A673 (cell line): ENCODE measurements at regions not wholly inside any gene's neighbourhood (a gene's known extent, or its start where the extent isn't known, plus 50 kb on each side); places are given as distances from the start of the nearest gene placed in this dataset.

Experiments
- EZH2 ChIP-seq: fragments of 200-600 bp; sonication (generic); IDR thresholded peaks from 2 replicates; pipeline ENCODE4 v1.6.1; 2017; ENCODE audit warnings: borderline replicate concordance, low read depth, mild to moderate bottlenecking, mixed read lengths, antibody characterized with exemption, low read length; ENCODE audit not compliant: poor library complexity, severe bottlenecking
- TF ChIP-seq, protein P1 (sequence below): fragments of 300-800, 200-600 bp; sonication (generic); conservative IDR thresholded peaks from 2 replicates; pipeline ENCODE4 v1.5.1; 2017; ENCODE audit warnings: low read depth, mild to moderate bottlenecking, antibody characterized with exemption, low read length, moderate library complexity, mixed read lengths

DNA sequence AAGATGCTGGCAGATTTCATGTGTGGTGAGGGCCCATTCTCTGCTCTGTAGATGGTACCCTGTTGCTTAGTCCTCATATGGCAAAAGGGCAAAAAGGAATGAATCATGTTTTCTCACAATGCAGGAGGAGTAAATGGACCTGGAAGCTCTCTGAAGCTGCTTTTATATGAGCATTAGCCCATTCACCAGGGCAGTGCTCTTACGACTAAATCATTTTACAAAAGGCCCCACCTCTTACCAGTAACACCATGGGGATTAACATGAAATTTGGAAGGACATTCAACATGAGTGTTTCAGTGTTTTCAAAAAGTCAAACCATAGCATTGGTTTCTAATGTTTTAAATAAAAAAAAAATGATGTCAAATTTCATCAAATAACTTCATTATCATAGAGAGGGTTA lies 495.7 kb upstream of the CBLB start:
- TF ChIP-seq, protein P1, sequence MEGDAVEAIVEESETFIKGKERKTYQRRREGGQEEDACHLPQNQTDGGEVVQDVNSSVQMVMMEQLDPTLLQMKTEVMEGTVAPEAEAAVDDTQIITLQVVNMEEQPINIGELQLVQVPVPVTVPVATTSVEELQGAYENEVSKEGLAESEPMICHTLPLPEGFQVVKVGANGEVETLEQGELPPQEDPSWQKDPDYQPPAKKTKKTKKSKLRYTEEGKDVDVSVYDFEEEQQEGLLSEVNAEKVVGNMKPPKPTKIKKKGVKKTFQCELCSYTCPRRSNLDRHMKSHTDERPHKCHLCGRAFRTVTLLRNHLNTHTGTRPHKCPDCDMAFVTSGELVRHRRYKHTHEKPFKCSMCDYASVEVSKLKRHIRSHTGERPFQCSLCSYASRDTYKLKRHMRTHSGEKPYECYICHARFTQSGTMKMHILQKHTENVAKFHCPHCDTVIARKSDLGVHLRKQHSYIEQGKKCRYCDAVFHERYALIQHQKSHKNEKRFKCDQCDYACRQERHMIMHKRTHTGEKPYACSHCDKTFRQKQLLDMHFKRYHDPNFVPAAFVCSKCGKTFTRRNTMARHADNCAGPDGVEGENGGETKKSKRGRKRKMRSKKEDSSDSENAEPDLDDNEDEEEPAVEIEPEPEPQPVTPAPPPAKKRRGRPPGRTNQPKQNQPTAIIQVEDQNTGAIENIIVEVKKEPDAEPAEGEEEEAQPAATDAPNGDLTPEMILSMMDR: no peak
- no peak for TF ChIP-seq EZH2
